ENCODE measurements at regions not wholly inside any gene's neighbourhood (a gene's known extent, or its start where the extent isn't known, plus 50 kb on each side); places are given as distances from the start of the nearest gene placed in this dataset.

DNA sequence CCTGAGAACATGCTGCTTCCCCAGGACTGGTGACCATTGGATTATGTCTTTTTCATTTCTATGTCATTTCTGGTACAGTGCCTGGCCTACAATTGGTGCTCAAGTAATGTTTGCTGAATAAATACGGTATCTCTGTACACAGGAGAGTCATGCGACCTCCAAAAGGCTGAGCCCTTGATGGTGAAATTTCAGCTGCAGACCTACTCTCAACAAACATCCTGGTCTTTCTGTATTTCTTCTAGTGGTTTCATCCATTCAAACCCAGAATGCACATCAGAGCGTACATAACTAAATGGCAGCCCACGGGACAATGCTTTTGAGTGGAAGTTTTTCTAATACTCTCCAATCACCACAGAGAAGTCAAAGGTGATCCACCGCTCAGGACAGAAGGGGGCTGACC is 62.6 kb upstream of the RPS23 start:
- H3K4me1 ChIP-seq (ENCODE audit: control insufficient read depth, insufficient read depth, low read length) = peaks cover 13% of the 10 kb centered on the region
- H3K36me3 ChIP-seq (ENCODE audit: insufficient read depth, low read length) = no peaks in the 10 kb centered on the region
- H3K4me3 ChIP-seq (ENCODE audit: low read length) = no peak overlapping the region
- H3K9ac ChIP-seq (ENCODE audit: low read depth, low read length) = no peak overlapping the region
- H3K4me2 ChIP-seq (ENCODE audit: low read length) = no peak overlapping the region
- no peaks in the 10 kb centered on the region for H3K9me3 ChIP-seq (replicated peaks; ENCODE audit: low read length)
- no peaks in the 10 kb centered on the region for H3K27me3 ChIP-seq (ENCODE audit: control insufficient read depth, insufficient read depth, low read length)

GRCh38 chr5:82339792-82340191 is 61.6 kb upstream of the RPS23 start:
- Histone ChIP-seq H3K27me3 (ENCODE audit: control insufficient read depth, insufficient read depth, low read length) (no peaks in the 10 kb centered on the region), H3K9me3 (replicated peaks; ENCODE audit: low read length) (no peaks in the 10 kb centered on the region), H3K4me2 (ENCODE audit: low read length) (no peak overlapping the region), H3K9ac (ENCODE audit: low read depth, low read length) (no peak overlapping the region), H3K4me3 (ENCODE audit: low read length) (no peak overlapping the region), H3K36me3 (ENCODE audit: insufficient read depth, low read length) (no peaks in the 10 kb centered on the region), H3K4me1 (ENCODE audit: control insufficient read depth, insufficient read depth, low read length) (peaks cover 23% of the 10 kb centered on the region)

DNA sequence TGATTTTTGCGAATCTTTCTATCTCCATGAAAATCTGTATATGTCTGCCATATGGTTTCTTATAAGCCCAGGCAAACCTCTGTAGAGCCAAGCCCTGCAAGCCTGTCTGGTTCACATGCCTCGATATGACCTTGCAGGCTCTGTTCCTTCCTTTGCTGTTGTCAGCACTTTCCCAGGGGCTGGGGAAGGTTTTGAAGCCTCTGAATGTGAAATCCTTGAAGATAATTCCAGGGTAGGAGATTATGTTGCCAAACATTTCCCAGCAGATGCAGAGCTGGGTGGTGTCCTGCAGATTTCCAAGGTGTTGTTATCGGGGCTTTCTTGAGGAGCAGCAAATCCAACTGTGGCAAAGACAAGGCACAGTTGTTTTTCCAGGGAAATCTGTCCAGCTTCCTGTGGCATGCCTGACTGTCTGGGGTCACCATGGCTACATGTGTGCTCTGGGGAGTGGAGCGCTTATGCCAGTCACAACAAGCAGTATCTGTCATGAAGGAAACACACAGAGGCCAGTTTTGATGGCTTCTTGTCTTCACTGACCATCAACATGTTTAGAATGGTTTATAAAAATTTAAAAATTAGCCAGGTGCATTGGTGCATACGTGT is 60.7 kb upstream of the RPS23 start:
- Histone ChIP-seq H3K36me3 (ENCODE audit: insufficient read depth, low read length) (no peaks in the 10 kb centered on the region), H3K4me3 (ENCODE audit: low read length) (no peak overlapping the region), H3K27me3 (ENCODE audit: control insufficient read depth, insufficient read depth, low read length) (no peaks in the 10 kb centered on the region), H3K4me1 (ENCODE audit: control insufficient read depth, insufficient read depth, low read length) (peaks cover 32% of the 10 kb centered on the region), H3K4me2 (ENCODE audit: low read length) (no peak overlapping the region), H3K9ac (ENCODE audit: low read depth, low read length) (no peak overlapping the region), H3K9me3 (replicated peaks; ENCODE audit: low read length) (no peaks in the 10 kb centered on the region)

DNA sequence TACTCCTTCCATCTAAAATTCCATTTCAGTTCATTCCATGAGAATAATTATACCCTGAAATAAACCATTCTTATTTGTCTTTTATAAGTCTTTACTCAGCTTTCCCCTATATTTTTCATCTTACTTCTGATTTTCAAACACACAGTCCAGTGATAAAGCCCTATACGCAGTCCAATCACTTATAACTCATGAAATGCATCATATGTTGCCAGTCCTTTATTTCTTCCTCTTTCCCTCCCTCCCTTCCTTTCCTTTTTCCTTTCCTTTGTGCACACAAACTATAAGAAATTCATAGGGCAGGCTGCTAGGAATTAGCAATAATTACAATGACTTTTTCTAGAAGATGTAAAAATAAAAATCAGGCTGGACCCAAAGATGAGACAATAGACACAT is 58.8 kb upstream of the RPS23 start:
- Histone ChIP-seq H3K4me2 (ENCODE audit: low read length) (no peak overlapping the region), H3K9ac (ENCODE audit: low read depth, low read length) (no peak overlapping the region), H3K36me3 (ENCODE audit: insufficient read depth, low read length) (no peaks in the 10 kb centered on the region)

DNA sequence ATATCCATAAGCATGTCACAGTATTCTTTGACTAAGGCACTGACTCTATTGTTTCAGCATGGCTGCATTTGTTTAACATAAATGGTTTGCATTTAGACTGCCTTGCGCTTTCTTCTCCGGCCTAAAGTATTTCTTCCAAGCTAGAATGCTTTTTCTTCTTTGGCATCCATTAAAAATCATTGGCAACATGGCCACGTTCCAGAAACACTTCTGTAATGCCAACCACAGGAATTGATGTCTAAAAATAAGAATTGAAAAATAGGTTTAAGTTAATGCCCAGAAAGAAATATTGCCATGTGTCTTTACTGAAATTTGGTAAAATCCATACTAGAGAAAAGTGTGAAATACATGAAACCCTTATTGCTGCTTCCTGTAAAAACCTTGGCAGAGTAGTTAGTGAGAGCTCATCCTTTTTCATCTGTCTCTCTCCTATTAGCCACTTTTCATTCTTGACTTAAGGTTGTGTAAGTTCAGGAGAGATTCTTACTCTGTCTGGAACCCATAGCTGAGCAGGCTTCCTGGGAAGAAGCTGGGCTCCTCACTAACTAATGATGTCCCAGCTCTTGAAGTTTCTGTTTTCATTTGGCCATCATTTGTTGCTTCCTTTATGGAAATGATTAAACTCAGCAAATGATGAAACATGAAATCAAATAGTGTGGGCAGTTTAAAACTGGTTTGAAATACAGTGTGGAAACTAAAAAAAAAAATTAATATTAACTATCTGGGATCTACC is 58.2 kb upstream of the RPS23 start:
- H3K9ac ChIP-seq (ENCODE audit: low read depth, low read length) = peak overlapping the region; percentile 80
- peaks cover 51% of the 10 kb centered on the region for H3K4me1 ChIP-seq (ENCODE audit: control insufficient read depth, insufficient read depth, low read length)
- no peaks in the 10 kb centered on the region for H3K9me3 ChIP-seq (replicated peaks; ENCODE audit: low read length)
- H3K36me3 ChIP-seq (ENCODE audit: insufficient read depth, low read length) = no peaks in the 10 kb centered on the region
- no peak overlapping the region for H3K4me3 ChIP-seq (ENCODE audit: low read length)
- no peaks in the 10 kb centered on the region for H3K27me3 ChIP-seq (ENCODE audit: control insufficient read depth, insufficient read depth, low read length)
- H3K4me2 ChIP-seq (ENCODE audit: low read length) = no peak overlapping the region

More for the DNA sequence above, 58.8 kb upstream of the RPS23 start:
- Histone ChIP-seq H3K4me1 (ENCODE audit: control insufficient read depth, insufficient read depth, low read length) (peaks cover 51% of the 10 kb centered on the region), H3K4me3 (ENCODE audit: low read length) (no peak overlapping the region), H3K27me3 (ENCODE audit: control insufficient read depth, insufficient read depth, low read length) (no peaks in the 10 kb centered on the region), H3K9me3 (replicated peaks; ENCODE audit: low read length) (no peaks in the 10 kb centered on the region)

DNA sequence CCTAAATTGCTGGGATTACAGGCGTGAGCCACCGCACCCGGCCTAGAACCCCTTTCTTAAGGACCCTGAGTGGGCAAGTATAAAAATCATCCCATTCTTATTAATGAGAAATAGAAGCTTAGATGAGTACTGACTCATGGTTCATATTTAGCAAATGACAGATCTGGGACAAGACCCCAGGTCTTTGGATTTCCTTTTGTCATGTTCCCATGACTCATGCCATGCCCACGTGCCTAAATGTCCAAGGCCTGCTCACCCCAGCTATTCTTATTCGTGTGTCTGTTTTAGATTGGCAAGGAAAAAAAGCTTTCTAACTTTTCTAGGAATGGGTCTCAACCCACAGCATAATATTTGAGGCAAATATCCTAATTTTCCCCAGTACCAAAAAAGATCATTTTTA is 57.7 kb upstream of the RPS23 start:
- peaks cover 51% of the 10 kb centered on the region for H3K4me1 ChIP-seq (ENCODE audit: control insufficient read depth, insufficient read depth, low read length)
- H3K9ac ChIP-seq (ENCODE audit: low read depth, low read length) = peak overlapping the region; percentile 80
- H3K27me3 ChIP-seq (ENCODE audit: control insufficient read depth, insufficient read depth, low read length) = no peaks in the 10 kb centered on the region
- no peaks in the 10 kb centered on the region for H3K36me3 ChIP-seq (ENCODE audit: insufficient read depth, low read length)
- no peaks in the 10 kb centered on the region for H3K9me3 ChIP-seq (replicated peaks; ENCODE audit: low read length)
- no peak overlapping the region for H3K4me3 ChIP-seq (ENCODE audit: low read length)
- H3K4me2 ChIP-seq (ENCODE audit: low read length) = no peak overlapping the region

- no peaks in the 10 kb centered on the region for H3K36me3 ChIP-seq (ENCODE audit: insufficient read depth, low read length)
- peak overlapping the region; percentile 80 for H3K9ac ChIP-seq (ENCODE audit: low read depth, low read length)
- no peaks in the 10 kb centered on the region for H3K9me3 ChIP-seq (replicated peaks; ENCODE audit: low read length)
- peak overlapping the region; percentile 29 for H3K4me3 ChIP-seq (ENCODE audit: low read length)
- no peaks in the 10 kb centered on the region for H3K27me3 ChIP-seq (ENCODE audit: control insufficient read depth, insufficient read depth, low read length)
- H3K4me1 ChIP-seq (ENCODE audit: control insufficient read depth, insufficient read depth, low read length) = peaks cover 51% of the 10 kb centered on the region
- peak overlapping the region; percentile 27 for H3K4me2 ChIP-seq (ENCODE audit: low read length)
These were observed 56.7 kb upstream of the RPS23 start for GRCh38 chr5:82334856-82335255.

GRCh38 chr5:82334085-82334692 is 56.0 kb upstream of the RPS23 start:
- peaks cover 51% of the 10 kb centered on the region for H3K4me1 ChIP-seq (ENCODE audit: control insufficient read depth, insufficient read depth, low read length)
- no peaks in the 10 kb centered on the region for H3K27me3 ChIP-seq (ENCODE audit: control insufficient read depth, insufficient read depth, low read length)
- peak overlapping the region; percentile 19 for H3K4me2 ChIP-seq (ENCODE audit: low read length)
- H3K4me3 ChIP-seq (ENCODE audit: low read length) = peak overlapping the region; percentile 12
- no peaks in the 10 kb centered on the region for H3K36me3 ChIP-seq (ENCODE audit: insufficient read depth, low read length)
- H3K9me3 ChIP-seq (replicated peaks; ENCODE audit: low read length) = no peaks in the 10 kb centered on the region
- H3K9ac ChIP-seq (ENCODE audit: low read depth, low read length) = peak overlapping the region; percentile 78

DNA sequence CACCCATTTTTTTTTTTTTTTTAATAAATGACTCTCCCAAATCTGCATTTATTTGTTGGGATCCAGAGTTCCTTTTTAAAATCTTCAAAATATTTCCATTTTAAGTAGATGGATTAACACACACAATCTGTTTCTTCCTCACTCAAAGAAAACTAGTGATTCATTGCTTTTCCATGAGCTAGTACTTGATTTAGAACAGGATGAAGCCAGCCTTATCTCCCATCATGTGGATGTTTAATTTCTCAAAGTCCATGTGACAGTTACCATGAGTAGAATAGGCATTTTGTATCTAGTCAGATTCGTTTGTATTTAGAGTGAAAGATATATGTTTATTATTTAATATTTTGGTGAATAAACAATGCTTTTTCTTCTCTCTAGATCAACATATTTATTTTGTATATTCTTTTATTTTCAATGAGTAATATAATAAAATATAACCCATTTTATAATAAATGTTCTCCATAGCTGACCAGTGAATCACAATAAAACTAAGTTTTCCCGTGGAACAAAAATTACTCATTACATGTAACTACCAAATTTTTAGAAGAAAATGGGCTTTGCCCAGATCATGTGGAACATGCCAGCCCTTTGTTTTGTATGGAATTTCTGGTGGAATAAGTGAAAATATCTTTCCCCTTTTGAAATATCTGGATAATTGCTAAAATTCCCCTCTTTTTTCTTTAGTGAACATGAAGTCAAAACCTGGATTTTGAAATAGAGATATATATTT is 54.9 kb upstream of the RPS23 start:
- peak overlapping the region; percentile 78 for H3K9ac ChIP-seq (ENCODE audit: low read depth, low read length)
- peak overlapping the region; percentile 3 for H3K4me2 ChIP-seq (ENCODE audit: low read length)
- peaks cover 51% of the 10 kb centered on the region for H3K4me1 ChIP-seq (ENCODE audit: control insufficient read depth, insufficient read depth, low read length)
- no peaks in the 10 kb centered on the region for H3K36me3 ChIP-seq (ENCODE audit: insufficient read depth, low read length)
- H3K4me3 ChIP-seq (ENCODE audit: low read length) = no peak overlapping the region
- no peaks in the 10 kb centered on the region for H3K27me3 ChIP-seq (ENCODE audit: control insufficient read depth, insufficient read depth, low read length)
- H3K9me3 ChIP-seq (replicated peaks; ENCODE audit: low read length) = no peaks in the 10 kb centered on the region

DNA sequence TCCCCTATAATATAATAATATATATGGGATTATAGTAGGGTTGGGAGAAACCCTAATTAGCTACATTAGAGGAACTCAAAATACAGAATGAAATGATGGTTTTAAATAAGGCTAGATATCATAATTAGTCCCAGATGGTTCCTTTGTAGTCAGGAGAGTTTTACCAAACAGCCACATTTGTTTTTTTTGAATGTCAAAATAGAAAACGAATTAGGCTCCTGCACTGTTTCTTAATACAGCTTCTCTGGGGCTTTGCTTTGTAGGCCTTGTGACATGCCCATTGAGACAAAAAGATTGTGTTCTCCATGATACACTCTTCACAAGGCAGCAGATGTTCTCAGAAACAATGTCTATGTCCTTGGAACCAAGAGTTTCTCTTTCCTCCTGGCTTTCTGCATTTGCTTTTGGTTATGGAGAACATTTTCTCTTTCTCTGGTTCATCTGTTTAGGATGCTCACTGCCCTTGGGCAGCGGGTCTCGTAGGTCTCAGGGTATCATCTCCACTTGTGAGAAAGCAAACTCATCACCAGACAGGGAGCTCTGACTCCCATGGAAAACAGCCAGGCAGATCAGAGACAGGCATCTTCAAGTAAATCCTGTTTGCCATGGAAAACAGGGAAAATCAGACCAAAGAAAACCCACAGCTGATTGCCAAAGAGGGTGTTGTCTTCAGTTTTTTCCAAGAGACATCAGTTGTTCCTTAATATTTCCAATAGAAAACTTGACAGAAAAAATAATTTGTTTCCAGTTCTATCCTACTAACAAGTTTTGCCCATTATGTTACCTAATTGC is 54.1 kb upstream of the RPS23 start:
- Histone ChIP-seq H3K9ac (ENCODE audit: low read depth, low read length) (peak overlapping the region; percentile 60), H3K36me3 (ENCODE audit: insufficient read depth, low read length) (no peaks in the 10 kb centered on the region), H3K9me3 (replicated peaks; ENCODE audit: low read length) (no peaks in the 10 kb centered on the region), H3K4me1 (ENCODE audit: control insufficient read depth, insufficient read depth, low read length) (peaks cover 51% of the 10 kb centered on the region), H3K4me2 (ENCODE audit: low read length) (peak overlapping the region; percentile 3), H3K4me3 (ENCODE audit: low read length) (no peak overlapping the region), H3K27me3 (ENCODE audit: control insufficient read depth, insufficient read depth, low read length) (no peaks in the 10 kb centered on the region)

- Histone ChIP-seq H3K4me1 (ENCODE audit: control insufficient read depth, insufficient read depth, low read length) (peaks cover 45% of the 10 kb centered on the region), H3K36me3 (ENCODE audit: insufficient read depth, low read length) (no peaks in the 10 kb centered on the region), H3K4me3 (ENCODE audit: low read length) (no peak overlapping the region), H3K27me3 (ENCODE audit: control insufficient read depth, insufficient read depth, low read length) (no peaks in the 10 kb centered on the region), H3K9ac (ENCODE audit: low read depth, low read length) (no peak overlapping the region), H3K4me2 (ENCODE audit: low read length) (no peak overlapping the region), H3K9me3 (replicated peaks; ENCODE audit: low read length) (no peaks in the 10 kb centered on the region)
These were observed 53.4 kb upstream of the RPS23 start for GRCh38 chr5:82331557-82331956.

Measured in skeletal muscle satellite cell (primary cell).